Stimulated activated naive CD8-positive, alpha-beta T cell treated with anti-CD3 and anti-CD28 coated beads, Interleukin-15, Interleukin-2, amounts not matched to agents 100 ng/mL and 50 ng/mL, for 24 hours (primary cell): ENCODE measurements at regions not wholly inside any gene's neighbourhood (a gene's known extent, or its start where the extent isn't known, plus 50 kb on each side); places are given as distances from the start of the nearest gene placed in this dataset.

Experiments used
- H3K27ac Mint-ChIP-seq: one replicate; pipeline ENCODE4 v1.8.0; 2021; ENCODE audit warnings: mild to moderate bottlenecking, mixed read lengths
- H3K27me3 Mint-ChIP-seq: one replicate; pipeline ENCODE4 v1.8.0; 2021; ENCODE audit warnings: mixed read lengths
- H3K36me3 Mint-ChIP-seq: one replicate; pipeline ENCODE4 v1.8.0; 2021; ENCODE audit warnings: low read depth, mixed read lengths
- H3K4me1 Mint-ChIP-seq: one replicate; pipeline ENCODE4 v1.8.0; 2021; ENCODE audit warnings: low read depth, mixed read lengths
- H3K4me3 Mint-ChIP-seq: one replicate; pipeline ENCODE4 v1.8.0; 2021; ENCODE audit warnings: mild to moderate bottlenecking, mixed read lengths
- H3K9me3 Mint-ChIP-seq: one replicate; pipeline ENCODE4 v1.8.0; 2021; ENCODE audit warnings: mixed read lengths

DNA sequence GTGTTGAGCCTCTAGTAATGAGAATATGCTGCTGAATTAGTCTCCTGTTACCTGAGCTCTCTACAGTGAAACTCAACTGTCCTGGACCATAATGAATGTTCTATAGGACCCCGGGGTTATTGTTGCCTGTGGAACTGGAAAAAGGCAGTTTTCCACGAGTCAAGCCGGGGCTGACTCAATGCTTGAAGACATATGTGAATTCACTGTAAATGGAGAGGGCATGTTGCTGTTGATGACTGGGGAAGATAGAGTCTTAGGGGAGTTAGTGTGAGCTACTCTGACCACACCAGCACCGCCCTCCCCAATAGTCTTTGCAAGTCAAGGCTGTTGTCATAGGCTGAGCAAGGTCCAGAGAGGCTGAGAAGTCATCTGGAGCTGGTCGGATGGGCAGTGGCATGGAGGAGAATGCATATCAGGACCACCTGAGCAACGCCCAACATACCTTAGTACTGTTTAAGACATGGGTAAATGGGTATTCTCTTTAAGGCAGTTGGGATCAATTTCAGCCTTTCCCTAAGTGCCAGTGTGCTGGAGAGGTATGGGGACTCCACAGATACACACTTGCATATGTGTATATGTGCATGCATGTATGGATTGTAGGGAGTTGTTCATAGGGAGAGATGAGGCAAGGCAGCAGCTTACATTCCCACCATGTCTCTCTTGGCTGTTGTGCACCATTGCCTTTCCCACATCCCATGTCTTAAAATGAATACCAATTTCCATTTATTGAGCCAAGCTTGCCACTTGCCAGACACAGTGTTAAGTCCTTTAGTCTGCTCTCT, 230.1 kb upstream of the NAV2 start:
- H3K27ac Mint-ChIP-seq = no peak overlapping the region
- H3K9me3 Mint-ChIP-seq = no peaks in the 10 kb centered on the region
- no peaks in the 10 kb centered on the region for H3K4me1 Mint-ChIP-seq
- H3K36me3 Mint-ChIP-seq = no peaks in the 10 kb centered on the region
- H3K27me3 Mint-ChIP-seq = peaks cover 13% of the 10 kb centered on the region
- no peak overlapping the region for H3K4me3 Mint-ChIP-seq

DNA sequence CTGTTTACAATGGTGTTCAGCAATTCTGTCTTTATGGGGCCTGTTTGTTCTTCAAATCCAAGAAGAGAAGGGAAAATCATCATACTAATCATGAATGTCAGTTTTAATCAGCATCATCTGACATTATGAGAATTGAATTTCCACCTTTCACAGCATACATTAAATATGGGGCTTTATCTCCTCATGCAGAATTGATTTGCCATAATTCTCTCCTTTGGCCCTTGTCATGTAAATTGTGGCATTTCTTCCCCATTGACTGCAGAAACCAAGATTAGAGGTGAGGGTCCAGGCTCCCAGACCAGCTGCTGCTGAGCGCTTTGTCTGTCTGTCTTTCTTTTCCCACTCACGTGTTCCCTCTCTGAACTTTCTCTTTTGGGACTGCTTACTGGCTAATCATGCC, 232.1 kb upstream of the NAV2 start:
- Mint-ChIP-seq H3K4me3 (no peak overlapping the region), H3K27me3 (peaks cover 13% of the 10 kb centered on the region)

DNA sequence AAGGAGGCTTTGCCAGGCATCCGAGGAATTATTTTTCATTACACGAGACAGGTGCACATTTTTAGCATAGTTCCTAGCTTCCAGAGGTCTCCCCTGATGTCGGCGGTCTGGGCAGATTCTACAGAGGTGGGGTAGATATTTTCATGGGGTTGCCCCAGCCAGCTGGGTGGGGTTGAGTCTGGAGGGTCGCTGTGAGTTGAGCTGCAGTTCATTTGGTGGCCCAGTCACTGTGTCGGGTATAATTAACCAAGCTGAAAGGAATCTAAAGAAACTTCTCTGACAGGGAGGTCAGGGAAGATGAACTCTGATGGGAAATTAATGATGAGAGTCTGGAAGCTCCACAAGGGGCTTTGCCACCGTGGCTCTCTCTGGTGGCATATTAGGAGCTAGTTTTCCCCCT, 233.7 kb upstream of the NAV2 start:
- Mint-ChIP-seq H3K9me3 (no peaks in the 10 kb centered on the region), H3K4me3 (no peak overlapping the region), H3K36me3 (no peaks in the 10 kb centered on the region), H3K4me1 (no peaks in the 10 kb centered on the region), H3K27ac (no peak overlapping the region), H3K27me3 (peaks cover 12% of the 10 kb centered on the region)

More for the DNA sequence above, 232.1 kb upstream of the NAV2 start:
- H3K9me3 Mint-ChIP-seq = no peaks in the 10 kb centered on the region
- H3K4me1 Mint-ChIP-seq = no peaks in the 10 kb centered on the region
- no peak overlapping the region for H3K27ac Mint-ChIP-seq
- no peaks in the 10 kb centered on the region for H3K36me3 Mint-ChIP-seq

- Mint-ChIP-seq H3K9me3 (no peaks in the 10 kb centered on the region), H3K27ac (no peak overlapping the region), H3K4me3 (no peak overlapping the region), H3K36me3 (no peaks in the 10 kb centered on the region), H3K27me3 (peaks cover 12% of the 10 kb centered on the region), H3K4me1 (no peaks in the 10 kb centered on the region)
Observed at GRCh38 chr11:19474954-19475721, 234.4 kb upstream of the E2F8 start.

- peaks cover 12% of the 10 kb centered on the region for H3K27me3 Mint-ChIP-seq
Observed at GRCh38 chr11:19474211-19474610, 233.5 kb upstream of the E2F8 start.

DNA sequence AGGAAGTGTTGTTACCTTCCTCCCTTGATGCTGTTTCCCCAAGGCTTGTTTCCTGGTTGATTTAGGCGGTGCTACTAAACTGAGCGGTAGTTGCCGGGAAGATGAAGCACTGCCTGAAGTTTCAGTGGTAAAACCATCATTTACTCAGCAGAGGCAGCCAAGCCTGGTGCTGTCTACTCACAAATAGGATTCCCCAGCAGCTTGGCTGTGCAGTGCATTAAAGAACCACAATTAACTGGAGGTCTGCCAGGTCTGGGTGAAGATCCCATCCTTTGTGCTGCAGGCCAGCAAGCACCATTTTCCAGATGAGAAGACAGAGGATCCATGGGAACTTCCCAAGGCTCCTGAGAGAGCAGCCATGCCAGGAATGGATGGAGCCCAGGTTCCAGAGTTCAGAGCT, 231.9 kb upstream of the E2F8 start:
- no peaks in the 10 kb centered on the region for H3K9me3 Mint-ChIP-seq
- H3K36me3 Mint-ChIP-seq = no peaks in the 10 kb centered on the region
- H3K27me3 Mint-ChIP-seq = peaks cover 14% of the 10 kb centered on the region
- H3K27ac Mint-ChIP-seq = no peak overlapping the region
- H3K4me3 Mint-ChIP-seq = no peak overlapping the region
- no peaks in the 10 kb centered on the region for H3K4me1 Mint-ChIP-seq

More at GRCh38 chr11:19474211-19474610, 233.5 kb upstream of the E2F8 start:
- Mint-ChIP-seq H3K4me3 (no peak overlapping the region), H3K36me3 (no peaks in the 10 kb centered on the region), H3K9me3 (no peaks in the 10 kb centered on the region), H3K27ac (no peak overlapping the region), H3K4me1 (no peaks in the 10 kb centered on the region)

- peaks cover 23% of the 10 kb centered on the region for H3K27me3 Mint-ChIP-seq
- H3K4me1 Mint-ChIP-seq = no peaks in the 10 kb centered on the region
- H3K9me3 Mint-ChIP-seq = no peaks in the 10 kb centered on the region
- H3K36me3 Mint-ChIP-seq = no peaks in the 10 kb centered on the region
- H3K27ac Mint-ChIP-seq = no peak overlapping the region
- H3K4me3 Mint-ChIP-seq = no peak overlapping the region
Observed at GRCh38 chr11:19467904-19468303, 227.2 kb upstream of the E2F8 start.

- Mint-ChIP-seq H3K27me3 (peaks cover 21% of the 10 kb centered on the region), H3K27ac (no peak overlapping the region), H3K4me1 (no peaks in the 10 kb centered on the region), H3K4me3 (no peak overlapping the region), H3K36me3 (no peaks in the 10 kb centered on the region), H3K9me3 (no peaks in the 10 kb centered on the region)
Observed at GRCh38 chr11:19466314-19466713, 225.6 kb upstream of the E2F8 start.

GRCh38 chr11:19463976-19464375, 223.2 kb upstream of the E2F8 start:
- H3K27ac Mint-ChIP-seq = no peak overlapping the region
- no peaks in the 10 kb centered on the region for H3K36me3 Mint-ChIP-seq
- peaks cover 25% of the 10 kb centered on the region for H3K27me3 Mint-ChIP-seq
- no peaks in the 10 kb centered on the region for H3K9me3 Mint-ChIP-seq
- H3K4me3 Mint-ChIP-seq = no peak overlapping the region
- no peaks in the 10 kb centered on the region for H3K4me1 Mint-ChIP-seq

DNA sequence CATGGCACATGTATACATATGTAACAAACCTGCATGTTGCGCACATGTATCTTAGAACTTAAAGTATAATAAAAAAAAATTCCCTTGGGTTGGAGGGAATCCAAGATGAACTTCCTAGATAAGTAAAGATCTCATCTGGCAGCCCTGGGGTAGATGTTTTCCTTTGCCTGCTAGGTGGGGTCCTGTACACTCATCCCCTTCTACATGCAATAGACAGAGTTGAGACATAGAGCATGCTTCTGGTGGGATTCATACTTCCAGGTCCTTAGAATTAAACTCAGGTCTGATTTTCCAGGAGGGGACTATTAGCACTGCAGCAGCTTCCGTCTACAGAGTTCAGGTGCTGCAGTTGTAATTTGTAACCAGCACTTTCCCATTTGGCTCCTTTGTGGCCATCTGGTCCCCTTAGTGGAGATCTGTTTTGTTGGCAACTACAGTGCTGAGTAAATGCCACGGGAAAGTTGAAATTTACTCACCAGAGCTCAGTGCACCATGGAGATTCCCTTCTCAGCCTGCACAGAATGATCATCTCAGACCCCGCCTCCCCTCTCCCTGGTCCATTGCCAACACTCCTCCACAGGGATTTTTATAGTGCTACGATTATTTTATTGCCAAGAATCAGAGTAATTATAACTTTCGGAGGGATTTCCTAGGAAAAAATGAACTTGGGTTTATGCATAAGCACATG, 220.1 kb upstream of the E2F8 start:
- Mint-ChIP-seq H3K36me3 (no peaks in the 10 kb centered on the region), H3K27me3 (peaks cover 17% of the 10 kb centered on the region), H3K4me1 (no peaks in the 10 kb centered on the region), H3K4me3 (no peak overlapping the region), H3K27ac (no peak overlapping the region), H3K9me3 (no peaks in the 10 kb centered on the region)

DNA sequence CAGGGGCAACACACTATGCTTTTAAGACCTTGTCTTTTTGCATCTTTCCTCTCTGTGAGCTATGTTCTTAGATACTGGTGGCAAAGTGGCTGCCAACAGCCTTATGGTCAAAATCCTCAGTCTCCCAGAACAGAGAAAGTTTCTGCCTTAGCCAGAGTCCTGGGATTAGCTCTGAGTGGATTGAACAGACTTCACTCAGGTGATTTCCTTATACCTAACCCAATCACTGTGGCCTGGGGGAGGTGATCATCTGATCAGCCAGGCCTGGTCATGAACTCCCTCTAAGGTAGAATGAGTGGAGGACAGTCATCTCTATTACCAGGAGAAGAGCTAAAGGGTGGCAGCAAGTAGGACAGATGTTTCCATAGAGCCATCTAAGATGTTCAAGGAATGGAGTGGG, 218.5 kb upstream of the E2F8 start:
- no peak overlapping the region for H3K4me3 Mint-ChIP-seq
- H3K4me1 Mint-ChIP-seq = no peaks in the 10 kb centered on the region
- no peaks in the 10 kb centered on the region for H3K36me3 Mint-ChIP-seq
- no peak overlapping the region for H3K27ac Mint-ChIP-seq
- no peaks in the 10 kb centered on the region for H3K9me3 Mint-ChIP-seq
- peaks cover 20% of the 10 kb centered on the region for H3K27me3 Mint-ChIP-seq

GRCh38 chr11:19458721-19459120, 218.0 kb upstream of the E2F8 start:
- no peaks in the 10 kb centered on the region for H3K9me3 Mint-ChIP-seq
- no peaks in the 10 kb centered on the region for H3K36me3 Mint-ChIP-seq
- no peaks in the 10 kb centered on the region for H3K4me1 Mint-ChIP-seq
- no peak overlapping the region for H3K27ac Mint-ChIP-seq
- peaks cover 24% of the 10 kb centered on the region for H3K27me3 Mint-ChIP-seq
- no peak overlapping the region for H3K4me3 Mint-ChIP-seq

- Mint-ChIP-seq H3K27me3 (peaks cover 24% of the 10 kb centered on the region), H3K27ac (no peak overlapping the region), H3K4me3 (no peak overlapping the region), H3K36me3 (no peaks in the 10 kb centered on the region), H3K9me3 (no peaks in the 10 kb centered on the region), H3K4me1 (no peaks in the 10 kb centered on the region)
Observed at GRCh38 chr11:19458231-19458630, 217.5 kb upstream of the E2F8 start.

DNA sequence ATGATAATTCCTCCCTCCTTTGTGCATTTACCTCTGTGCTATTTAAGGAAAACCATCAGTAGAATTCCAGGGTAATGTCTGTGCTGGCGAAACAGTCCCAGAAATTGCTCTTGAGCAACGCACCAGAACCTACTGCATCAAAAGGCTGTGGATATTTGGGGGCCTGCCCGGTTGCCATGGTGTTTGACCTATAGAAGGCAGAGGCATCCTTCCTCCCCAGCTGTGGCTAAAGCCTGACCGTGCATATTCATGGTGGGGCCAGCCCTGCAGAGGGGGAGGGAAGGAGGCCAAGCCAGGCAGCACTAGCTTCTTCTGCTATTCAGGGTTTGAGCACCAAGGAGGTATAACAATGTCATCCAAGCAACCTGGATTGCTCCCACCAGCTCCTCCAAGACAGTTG, 215.0 kb upstream of the E2F8 start:
- Mint-ChIP-seq H3K27me3 (peaks cover 40% of the 10 kb centered on the region), H3K4me3 (no peak overlapping the region), H3K36me3 (no peaks in the 10 kb centered on the region), H3K27ac (no peak overlapping the region), H3K9me3 (no peaks in the 10 kb centered on the region), H3K4me1 (no peaks in the 10 kb centered on the region)

- no peak overlapping the region for H3K27ac Mint-ChIP-seq
- H3K27me3 Mint-ChIP-seq = peaks cover 43% of the 10 kb centered on the region
- H3K9me3 Mint-ChIP-seq = no peaks in the 10 kb centered on the region
- H3K4me1 Mint-ChIP-seq = no peaks in the 10 kb centered on the region
- no peak overlapping the region for H3K4me3 Mint-ChIP-seq
- no peaks in the 10 kb centered on the region for H3K36me3 Mint-ChIP-seq
Observed at GRCh38 chr11:19453651-19454257, 213.0 kb upstream of the E2F8 start.
